NCI-H69 (cell line): ENCODE measurements at regions not wholly inside any gene's neighbourhood (a gene's known extent, or its start where the extent isn't known, plus 50 kb on each side); places are given as distances from the start of the nearest gene placed in this dataset.

ENCODE experiments used
- DNase-seq: peaks from one replicate; lab custom pipeline; 2025; lab: John Stamatoyannopoulos, UW

- no peak for DNase-seq
Measured at GRCh38 chr9:99752417-99753109, 69.1 kb upstream of the NR4A3 start.

- no peak for DNase-seq
Measured at GRCh38 chr9:99753436-99753835, 68.2 kb upstream of the NR4A3 start.

GRCh38 chr9:99760421-99760820 lies 61.3 kb upstream of the NR4A3 start:
- DNase-seq = no peak

- DNase-seq = no peak
Measured at GRCh38 chr9:99762470-99762869, 59.2 kb upstream of the NR4A3 start.
